WTC11 (cell line): ENCODE measurements at regions not wholly inside any gene's neighbourhood (a gene's known extent, or its start where the extent isn't known, plus 50 kb on each side); places are given as distances from the start of the nearest gene placed in this dataset.

Experiments used
- ATAC-seq: fragments of 200-7000 bp; cut with Tn5 transposase; 2 replicates; pipeline ENCODE4 v1.10.0; 2021; ENCODE audit warnings: mild to moderate bottlenecking, moderate library complexity
- CTCF ChIA-PET: fragments of 300-600 bp; sonication (Branson Sonifier 250); formaldehyde crosslinking; loops from one replicate; lab custom pipeline; 2021; ENCODE audit warnings: antibody characterized with exemption; lab: Charles Lee
- POLR2A ChIA-PET: fragments of 350-600 bp; sonication (Branson Sonifier 250); formaldehyde crosslinking; loops from one replicate; lab custom pipeline; 2021; ENCODE audit warnings: antibody characterized with exemption; lab: Charles Lee
- DNase-seq: peaks from one replicate; pipeline ENCODE4 v3.0.0; 2021; ENCODE audit warnings: low spot score
- H3K27ac Mint-ChIP-seq: 2 replicates; pipeline ENCODE4 v1.8.0; 2021; ENCODE audit warnings: mixed read lengths
- H3K27me3 Mint-ChIP-seq: 2 replicates; pipeline ENCODE4 v1.8.0; 2021; ENCODE audit warnings: low read depth, mild to moderate bottlenecking, moderate library complexity, mixed read lengths
- H3K36me3 Mint-ChIP-seq: 2 replicates; pipeline ENCODE4 v1.8.0; 2021; ENCODE audit warnings: mixed read lengths
- H3K4me1 Mint-ChIP-seq: 2 replicates; pipeline ENCODE4 v1.8.0; 2022; ENCODE audit warnings: mixed read lengths
- H3K4me3 Mint-ChIP-seq: 2 replicates; pipeline ENCODE4 v1.8.0; 2021; ENCODE audit warnings: mild to moderate bottlenecking, moderate library complexity, mixed read lengths
- H3K9me3 Mint-ChIP-seq: 2 replicates; pipeline ENCODE4 v1.8.0; 2021; ENCODE audit warnings: mixed read lengths
- FOXP1 ChIP-seq: sonication (generic); formaldehyde crosslinking; IDR thresholded peaks from 2 replicates; pipeline ENCODE4 v1.8.0; 2022; ENCODE audit warnings: missing genetic modification reagents, mild to moderate bottlenecking, moderate library complexity, borderline replicate concordance
- IRF2 ChIP-seq: sonication (generic); formaldehyde crosslinking; IDR thresholded peaks from 2 replicates; pipeline ENCODE4 v1.8.0; 2022; ENCODE audit warnings: low read depth, missing genetic modification reagents, borderline replicate concordance
- JAZF1 ChIP-seq: fragments of 250-450 bp; sonication (Bioruptor Pico); IDR thresholded peaks from 2 replicates; pipeline ENCODE4 v1.9.0; 2021; ENCODE audit warnings: moderate library complexity, mild to moderate bottlenecking, inconsistent platforms
- MYBL2 ChIP-seq: sonication (generic); formaldehyde crosslinking; IDR thresholded peaks from 2 replicates; pipeline ENCODE4 v1.8.1; 2023; ENCODE audit warnings: mild to moderate bottlenecking, moderate library complexity, missing genetic modification reagents
- NR2C2 ChIP-seq: sonication (generic); formaldehyde crosslinking; IDR thresholded peaks from 2 replicates; pipeline ENCODE4 v1.8.0; 2022; ENCODE audit warnings: mild to moderate bottlenecking, missing genetic modification reagents
- RELA ChIP-seq: sonication (generic); formaldehyde crosslinking; IDR thresholded peaks from 2 replicates; pipeline ENCODE4 v1.8.1; 2022; ENCODE audit warnings: missing genetic modification reagents, mild to moderate bottlenecking, borderline replicate concordance
- SMAD3 ChIP-seq: sonication (generic); formaldehyde crosslinking; IDR thresholded peaks from 2 replicates; pipeline ENCODE4 v1.8.0; 2022; ENCODE audit warnings: missing genetic modification reagents, mild to moderate bottlenecking, borderline replicate concordance
- TEAD1 ChIP-seq: sonication (generic); formaldehyde crosslinking; IDR thresholded peaks from 2 replicates; pipeline ENCODE4 v1.8.0; 2022; ENCODE audit warnings: mild to moderate bottlenecking, missing genetic modification reagents
- TEAD4 ChIP-seq: sonication (generic); formaldehyde crosslinking; IDR thresholded peaks from 2 replicates; pipeline ENCODE4 v1.8.0; 2022; ENCODE audit warnings: mild to moderate bottlenecking, missing genetic modification reagents
- ZBTB21 ChIP-seq: sonication (generic); formaldehyde crosslinking; IDR thresholded peaks from 2 replicates; pipeline ENCODE4 v1.8.1; 2023; ENCODE audit warnings: mild to moderate bottlenecking, missing genetic modification reagents, borderline replicate concordance
- ZNF219 ChIP-seq: sonication (generic); formaldehyde crosslinking; IDR thresholded peaks from 2 replicates; pipeline ENCODE4 v1.8.0; 2023; ENCODE audit warnings: missing genetic modification reagents, mild to moderate bottlenecking, borderline replicate concordance
- ZNF263 ChIP-seq: sonication (generic); formaldehyde crosslinking; IDR thresholded peaks from 2 replicates; pipeline ENCODE4 v1.8.1; 2022; ENCODE audit warnings: low read depth, mild to moderate bottlenecking, moderate library complexity, missing genetic modification reagents
- TF ChIP-seq, protein P1 (sequence below): sonication (generic); formaldehyde crosslinking; IDR thresholded peaks from 2 replicates; pipeline ENCODE4 v1.8.1; 2023; ENCODE audit warnings: mild to moderate bottlenecking, moderate library complexity, missing genetic modification reagents
- TF ChIP-seq, protein P2 (sequence below): sonication (generic); formaldehyde crosslinking; IDR thresholded peaks from 2 replicates; pipeline ENCODE4 v1.8.1; 2022; ENCODE audit warnings: low read depth, missing genetic modification reagents, borderline replicate concordance
- TF ChIP-seq, protein P3 (sequence below): sonication (generic); formaldehyde crosslinking; IDR thresholded peaks from 2 replicates; pipeline ENCODE4 v1.8.1; 2022; ENCODE audit warnings: low read depth, mild to moderate bottlenecking, moderate library complexity, missing genetic modification reagents, borderline replicate concordance
- TF ChIP-seq, protein P4 (sequence below): sonication (generic); formaldehyde crosslinking; IDR thresholded peaks from 2 replicates; pipeline ENCODE4 v1.8.0; 2022; ENCODE audit warnings: mild to moderate bottlenecking, missing genetic modification reagents
- TF ChIP-seq, protein P5 (sequence below): sonication (generic); formaldehyde crosslinking; IDR thresholded peaks from 2 replicates; pipeline ENCODE4 v1.8.1; 2022; ENCODE audit warnings: mild to moderate bottlenecking, missing genetic modification reagents, moderate library complexity, borderline replicate concordance
- TF ChIP-seq, protein P6 (sequence below): sonication (generic); formaldehyde crosslinking; IDR thresholded peaks from 2 replicates; pipeline ENCODE4 v1.8.0; 2023; ENCODE audit warnings: mild to moderate bottlenecking, missing genetic modification reagents
- TF ChIP-seq, protein P7 (sequence below): fragments of 250-450 bp; sonication (Bioruptor Pico); IDR thresholded peaks from 2 replicates; pipeline ENCODE4 v1.8.0; 2021; ENCODE audit warnings: mild to moderate bottlenecking

DNA sequence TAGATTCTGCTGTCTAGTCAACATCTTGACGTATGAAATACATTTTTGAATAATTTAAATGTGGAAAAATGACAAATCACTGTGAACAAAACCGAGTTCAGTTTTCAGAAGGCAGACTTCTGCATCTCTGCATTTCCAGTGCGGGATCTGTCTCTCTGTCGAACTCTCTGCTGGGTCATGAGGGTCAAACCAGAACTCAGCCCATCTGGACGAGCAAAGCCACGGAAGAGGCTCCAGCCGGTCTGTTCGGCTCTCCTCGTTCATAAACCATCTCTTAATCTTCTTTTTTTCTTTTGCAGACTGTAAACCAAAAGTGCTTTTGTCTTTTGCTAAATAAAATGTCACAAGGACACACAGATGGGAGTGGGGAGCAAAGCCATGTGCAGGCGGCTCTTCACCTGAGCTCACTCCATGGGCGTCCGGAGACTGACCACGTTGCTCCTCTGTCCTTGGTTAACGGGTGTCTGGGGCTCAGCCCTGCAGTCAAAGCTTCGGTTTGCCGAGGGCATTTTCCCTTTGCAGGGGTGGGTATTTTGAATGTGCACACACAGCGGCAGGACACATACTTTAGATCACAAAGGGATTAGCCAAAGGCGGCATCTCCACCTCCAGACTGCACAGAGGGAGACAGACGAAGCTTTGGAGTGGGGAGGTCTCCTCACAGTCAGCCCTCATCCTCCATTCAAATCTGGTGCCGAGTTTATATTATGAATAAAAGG lies 737.9 kb upstream of the SALL3 start (continued):
- TF ChIP-seq, protein P1, sequence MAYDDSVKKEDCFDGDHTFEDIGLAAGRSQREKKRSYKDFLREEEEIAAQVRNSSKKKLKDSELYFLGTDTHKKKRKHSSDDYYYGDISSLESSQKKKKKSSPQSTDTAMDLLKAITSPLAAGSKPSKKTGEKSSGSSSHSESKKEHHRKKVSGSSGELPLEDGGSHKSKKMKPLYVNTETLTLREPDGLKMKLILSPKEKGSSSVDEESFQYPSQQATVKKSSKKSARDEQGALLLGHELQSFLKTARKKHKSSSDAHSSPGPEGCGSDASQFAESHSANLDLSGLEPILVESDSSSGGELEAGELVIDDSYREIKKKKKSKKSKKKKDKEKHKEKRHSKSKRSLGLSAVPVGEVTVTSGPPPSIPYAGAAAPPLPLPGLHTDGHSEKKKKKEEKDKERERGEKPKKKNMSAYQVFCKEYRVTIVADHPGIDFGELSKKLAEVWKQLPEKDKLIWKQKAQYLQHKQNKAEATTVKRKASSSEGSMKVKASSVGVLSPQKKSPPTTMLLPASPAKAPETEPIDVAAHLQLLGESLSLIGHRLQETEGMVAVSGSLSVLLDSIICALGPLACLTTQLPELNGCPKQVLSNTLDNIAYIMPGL (CRISPR knock-in tag): no peak
- TF ChIP-seq IRF2 (CRISPR knock-in tag) (no peak), ZBTB21 (no peak), ZNF263 (CRISPR knock-in tag) (no peak), ZNF219 (CRISPR knock-in tag) (no peak), RELA (no peak)
- TF ChIP-seq, protein P2, sequence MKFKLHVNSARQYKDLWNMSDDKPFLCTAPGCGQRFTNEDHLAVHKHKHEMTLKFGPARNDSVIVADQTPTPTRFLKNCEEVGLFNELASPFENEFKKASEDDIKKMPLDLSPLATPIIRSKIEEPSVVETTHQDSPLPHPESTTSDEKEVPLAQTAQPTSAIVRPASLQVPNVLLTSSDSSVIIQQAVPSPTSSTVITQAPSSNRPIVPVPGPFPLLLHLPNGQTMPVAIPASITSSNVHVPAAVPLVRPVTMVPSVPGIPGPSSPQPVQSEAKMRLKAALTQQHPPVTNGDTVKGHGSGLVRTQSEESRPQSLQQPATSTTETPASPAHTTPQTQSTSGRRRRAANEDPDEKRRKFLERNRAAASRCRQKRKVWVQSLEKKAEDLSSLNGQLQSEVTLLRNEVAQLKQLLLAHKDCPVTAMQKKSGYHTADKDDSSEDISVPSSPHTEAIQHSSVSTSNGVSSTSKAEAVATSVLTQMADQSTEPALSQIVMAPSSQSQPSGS (CRISPR knock-in tag): no peak
- TF ChIP-seq, protein P3, sequence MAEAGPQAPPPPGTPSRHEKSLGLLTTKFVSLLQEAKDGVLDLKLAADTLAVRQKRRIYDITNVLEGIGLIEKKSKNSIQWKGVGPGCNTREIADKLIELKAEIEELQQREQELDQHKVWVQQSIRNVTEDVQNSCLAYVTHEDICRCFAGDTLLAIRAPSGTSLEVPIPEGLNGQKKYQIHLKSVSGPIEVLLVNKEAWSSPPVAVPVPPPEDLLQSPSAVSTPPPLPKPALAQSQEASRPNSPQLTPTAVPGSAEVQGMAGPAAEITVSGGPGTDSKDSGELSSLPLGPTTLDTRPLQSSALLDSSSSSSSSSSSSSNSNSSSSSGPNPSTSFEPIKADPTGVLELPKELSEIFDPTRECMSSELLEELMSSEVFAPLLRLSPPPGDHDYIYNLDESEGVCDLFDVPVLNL (CRISPR knock-in tag): no peak

DNA sequence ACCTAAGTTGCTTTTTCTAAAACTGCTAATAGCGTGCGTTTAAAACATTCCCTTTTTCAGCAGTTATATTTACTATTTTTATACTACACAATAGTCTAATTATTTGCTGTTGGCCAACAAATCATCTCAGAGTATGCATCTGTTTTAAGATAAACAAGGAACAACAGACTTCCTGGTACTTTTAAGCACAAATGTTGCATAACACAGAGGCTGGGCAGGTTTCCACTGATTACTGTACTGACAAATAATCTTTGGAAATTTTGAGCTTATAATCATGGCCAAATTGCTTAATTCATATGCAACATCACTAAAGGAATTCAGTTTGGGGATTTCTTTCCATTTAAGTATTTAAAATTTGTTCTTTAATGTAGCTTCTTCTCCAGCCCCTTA lies 737.4 kb upstream of the SALL3 start:
- H3K9me3 Mint-ChIP-seq: peaks cover 38% of the 10 kb centered on the region
- TF ChIP-seq, protein P4, sequence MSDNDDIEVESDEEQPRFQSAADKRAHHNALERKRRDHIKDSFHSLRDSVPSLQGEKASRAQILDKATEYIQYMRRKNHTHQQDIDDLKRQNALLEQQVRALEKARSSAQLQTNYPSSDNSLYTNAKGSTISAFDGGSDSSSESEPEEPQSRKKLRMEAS (CRISPR knock-in tag): no peak
- no peak for TF ChIP-seq ZNF263 (CRISPR knock-in tag)
- TF ChIP-seq SMAD3 (CRISPR knock-in tag): no peak
- no peak for TF ChIP-seq TEAD4 (CRISPR knock-in tag)
- TF ChIP-seq, protein P5, sequence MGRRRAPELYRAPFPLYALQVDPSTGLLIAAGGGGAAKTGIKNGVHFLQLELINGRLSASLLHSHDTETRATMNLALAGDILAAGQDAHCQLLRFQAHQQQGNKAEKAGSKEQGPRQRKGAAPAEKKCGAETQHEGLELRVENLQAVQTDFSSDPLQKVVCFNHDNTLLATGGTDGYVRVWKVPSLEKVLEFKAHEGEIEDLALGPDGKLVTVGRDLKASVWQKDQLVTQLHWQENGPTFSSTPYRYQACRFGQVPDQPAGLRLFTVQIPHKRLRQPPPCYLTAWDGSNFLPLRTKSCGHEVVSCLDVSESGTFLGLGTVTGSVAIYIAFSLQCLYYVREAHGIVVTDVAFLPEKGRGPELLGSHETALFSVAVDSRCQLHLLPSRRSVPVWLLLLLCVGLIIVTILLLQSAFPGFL (CRISPR knock-in tag): no peak
- TF ChIP-seq, protein P6, sequence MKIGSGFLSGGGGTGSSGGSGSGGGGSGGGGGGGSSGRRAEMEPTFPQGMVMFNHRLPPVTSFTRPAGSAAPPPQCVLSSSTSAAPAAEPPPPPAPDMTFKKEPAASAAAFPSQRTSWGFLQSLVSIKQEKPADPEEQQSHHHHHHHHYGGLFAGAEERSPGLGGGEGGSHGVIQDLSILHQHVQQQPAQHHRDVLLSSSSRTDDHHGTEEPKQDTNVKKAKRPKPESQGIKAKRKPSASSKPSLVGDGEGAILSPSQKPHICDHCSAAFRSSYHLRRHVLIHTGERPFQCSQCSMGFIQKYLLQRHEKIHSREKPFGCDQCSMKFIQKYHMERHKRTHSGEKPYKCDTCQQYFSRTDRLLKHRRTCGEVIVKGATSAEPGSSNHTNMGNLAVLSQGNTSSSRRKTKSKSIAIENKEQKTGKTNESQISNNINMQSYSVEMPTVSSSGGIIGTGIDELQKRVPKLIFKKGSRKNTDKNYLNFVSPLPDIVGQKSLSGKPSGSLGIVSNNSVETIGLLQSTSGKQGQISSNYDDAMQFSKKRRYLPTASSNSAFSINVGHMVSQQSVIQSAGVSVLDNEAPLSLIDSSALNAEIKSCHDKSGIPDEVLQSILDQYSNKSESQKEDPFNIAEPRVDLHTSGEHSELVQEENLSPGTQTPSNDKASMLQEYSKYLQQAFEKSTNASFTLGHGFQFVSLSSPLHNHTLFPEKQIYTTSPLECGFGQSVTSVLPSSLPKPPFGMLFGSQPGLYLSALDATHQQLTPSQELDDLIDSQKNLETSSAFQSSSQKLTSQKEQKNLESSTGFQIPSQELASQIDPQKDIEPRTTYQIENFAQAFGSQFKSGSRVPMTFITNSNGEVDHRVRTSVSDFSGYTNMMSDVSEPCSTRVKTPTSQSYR (CRISPR knock-in tag): no peak
- TF ChIP-seq JAZF1 (CRISPR knock-in tag): no peak
- no peak for TF ChIP-seq FOXP1
- no peak for TF ChIP-seq NR2C2
- TF ChIP-seq, protein P7, sequence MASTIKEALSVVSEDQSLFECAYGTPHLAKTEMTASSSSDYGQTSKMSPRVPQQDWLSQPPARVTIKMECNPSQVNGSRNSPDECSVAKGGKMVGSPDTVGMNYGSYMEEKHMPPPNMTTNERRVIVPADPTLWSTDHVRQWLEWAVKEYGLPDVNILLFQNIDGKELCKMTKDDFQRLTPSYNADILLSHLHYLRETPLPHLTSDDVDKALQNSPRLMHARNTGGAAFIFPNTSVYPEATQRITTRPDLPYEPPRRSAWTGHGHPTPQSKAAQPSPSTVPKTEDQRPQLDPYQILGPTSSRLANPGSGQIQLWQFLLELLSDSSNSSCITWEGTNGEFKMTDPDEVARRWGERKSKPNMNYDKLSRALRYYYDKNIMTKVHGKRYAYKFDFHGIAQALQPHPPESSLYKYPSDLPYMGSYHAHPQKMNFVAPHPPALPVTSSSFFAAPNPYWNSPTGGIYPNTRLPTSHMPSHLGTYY (CRISPR knock-in tag): no peak
- no peak for TF ChIP-seq TEAD1 (CRISPR knock-in tag)
- TF ChIP-seq MYBL2 (CRISPR knock-in tag): no peak
- TF ChIP-seq, all 79 proteins: peak for 0

More for the DNA sequence above, 737.4 kb upstream of the SALL3 start:
- H3K27me3 Mint-ChIP-seq: peaks cover 5% of the 10 kb centered on the region; the same call in 1 of the 2 replicates
- ChIA-PET CTCF (no interaction called here), POLR2A (no interaction called here)
- H3K4me1 Mint-ChIP-seq: peaks cover 12% of the 10 kb centered on the region
- no peak for ATAC-seq
- H3K27ac Mint-ChIP-seq: no peak overlapping the region
- H3K4me3 Mint-ChIP-seq: no peak overlapping the region
- peaks cover 37% of the 10 kb centered on the region for H3K36me3 Mint-ChIP-seq
- DNase-seq: no peak
